ENCODE measurements at regions not wholly inside any gene's neighbourhood (a gene's known extent, or its start where the extent isn't known, plus 50 kb on each side); places are given as distances from the start of the nearest gene placed in this dataset.

GRCh38 chrX:39648548-39649254 is 449.1 kb downstream of the BCOR start:
- H3K27me3 ChIP-seq: no peaks in the 10 kb centered on the region
- no peak for DNase-seq
- no peak overlapping the region for H3K4me3 ChIP-seq
- H3K36me3 ChIP-seq: no peaks in the 10 kb centered on the region
- H3K9me3 ChIP-seq: no peaks in the 10 kb centered on the region

GRCh38 chrX:39650768-39651347 is 446.9 kb downstream of the BCOR start:
- Histone ChIP-seq H3K9me3 (no peaks in the 10 kb centered on the region), H3K36me3 (no peaks in the 10 kb centered on the region), H3K27me3 (no peaks in the 10 kb centered on the region), H3K4me3 (no peak overlapping the region)
- DNase-seq: no peak

- DNase-seq: no peak
- Histone ChIP-seq H3K4me3 (no peak overlapping the region), H3K36me3 (no peaks in the 10 kb centered on the region), H3K9me3 (no peaks in the 10 kb centered on the region), H3K27me3 (no peaks in the 10 kb centered on the region)
These were observed 445.4 kb downstream of the BCOR start for GRCh38 chrX:39652336-39652735.

- no peaks in the 10 kb centered on the region for H3K27me3 ChIP-seq
- H3K9me3 ChIP-seq: no peaks in the 10 kb centered on the region
- DNase-seq: no peak
- H3K4me3 ChIP-seq: no peak overlapping the region
- H3K36me3 ChIP-seq: no peaks in the 10 kb centered on the region
These were observed 444.1 kb downstream of the BCOR start for GRCh38 chrX:39653691-39654090.

- H3K27me3 ChIP-seq: no peaks in the 10 kb centered on the region
- H3K36me3 ChIP-seq: no peaks in the 10 kb centered on the region
- no peaks in the 10 kb centered on the region for H3K9me3 ChIP-seq
- no peak overlapping the region for H3K4me3 ChIP-seq
- no peak for DNase-seq
These were observed 443.4 kb downstream of the BCOR start for GRCh38 chrX:39654183-39654925.

GRCh38 chrX:39654952-39655351 is 442.8 kb downstream of the BCOR start:
- Histone ChIP-seq H3K27me3 (no peaks in the 10 kb centered on the region), H3K9me3 (no peaks in the 10 kb centered on the region), H3K4me3 (no peak overlapping the region), H3K36me3 (no peaks in the 10 kb centered on the region)
- no peak for DNase-seq

GRCh38 chrX:39661116-39661907 is 436.4 kb downstream of the BCOR start:
- H3K36me3 ChIP-seq: no peaks in the 10 kb centered on the region
- no peaks in the 10 kb centered on the region for H3K27me3 ChIP-seq
- no peaks in the 10 kb centered on the region for H3K9me3 ChIP-seq
- no peak overlapping the region for H3K4me3 ChIP-seq
- no peak for DNase-seq

- Histone ChIP-seq H3K36me3 (no peaks in the 10 kb centered on the region), H3K4me3 (no peak overlapping the region), H3K27me3 (no peaks in the 10 kb centered on the region), H3K9me3 (no peaks in the 10 kb centered on the region)
- DNase-seq: no peak
These were observed 431.8 kb downstream of the BCOR start for GRCh38 chrX:39665830-39666518.

GRCh38 chrX:39667191-39667590 is 430.6 kb downstream of the BCOR start:
- Histone ChIP-seq H3K9me3 (no peaks in the 10 kb centered on the region), H3K27me3 (no peaks in the 10 kb centered on the region), H3K4me3 (no peak overlapping the region), H3K36me3 (no peaks in the 10 kb centered on the region)
- DNase-seq: no peak

GRCh38 chrX:39667736-39668482 is 429.8 kb downstream of the BCOR start:
- no peaks in the 10 kb centered on the region for H3K9me3 ChIP-seq
- no peak overlapping the region for H3K4me3 ChIP-seq
- H3K27me3 ChIP-seq: no peaks in the 10 kb centered on the region
- DNase-seq: no peak
- no peaks in the 10 kb centered on the region for H3K36me3 ChIP-seq

GRCh38 chrX:39669668-39670067 is 428.1 kb downstream of the BCOR start:
- H3K27me3 ChIP-seq: no peaks in the 10 kb centered on the region
- no peaks in the 10 kb centered on the region for H3K9me3 ChIP-seq
- no peak for DNase-seq
- H3K4me3 ChIP-seq: no peak overlapping the region
- H3K36me3 ChIP-seq: no peaks in the 10 kb centered on the region

- no peaks in the 10 kb centered on the region for H3K9me3 ChIP-seq
- H3K36me3 ChIP-seq: no peaks in the 10 kb centered on the region
- DNase-seq: no peak
- no peak overlapping the region for H3K4me3 ChIP-seq
- no peaks in the 10 kb centered on the region for H3K27me3 ChIP-seq
These were observed 427.5 kb downstream of the BCOR start for GRCh38 chrX:39670281-39670680.

- H3K36me3 ChIP-seq: no peaks in the 10 kb centered on the region
- no peaks in the 10 kb centered on the region for H3K27me3 ChIP-seq
- no peak overlapping the region for H3K4me3 ChIP-seq
- no peak for DNase-seq
- no peaks in the 10 kb centered on the region for H3K9me3 ChIP-seq
These were observed 425.4 kb downstream of the BCOR start for GRCh38 chrX:39672405-39672804.

- Histone ChIP-seq H3K4me3 (no peak overlapping the region), H3K9me3 (no peaks in the 10 kb centered on the region), H3K36me3 (no peaks in the 10 kb centered on the region), H3K27me3 (no peaks in the 10 kb centered on the region)
- DNase-seq: no peak
These were observed 423.1 kb downstream of the BCOR start for GRCh38 chrX:39674490-39675161.

GRCh38 chrX:39675162-39675553 is 422.6 kb downstream of the BCOR start:
- Histone ChIP-seq H3K27me3 (no peaks in the 10 kb centered on the region), H3K36me3 (no peaks in the 10 kb centered on the region), H3K9me3 (no peaks in the 10 kb centered on the region), H3K4me3 (no peak overlapping the region)
- no peak for DNase-seq

GRCh38 chrX:39675619-39676018 is 422.1 kb downstream of the BCOR start:
- DNase-seq: peak; percentile 48
- H3K27me3 ChIP-seq: no peaks in the 10 kb centered on the region
- no peaks in the 10 kb centered on the region for H3K36me3 ChIP-seq
- H3K9me3 ChIP-seq: no peaks in the 10 kb centered on the region
- H3K4me3 ChIP-seq: no peak overlapping the region
